Gastroesophageal sphincter (tissue), 4 donors: ENCODE measurements at regions not wholly inside any gene's neighbourhood (a gene's known extent, or its start where the extent isn't known, plus 50 kb on each side); places are given as distances from the start of the nearest gene placed in this dataset.

ENCODE experiments used
- ATAC-seq: fragments of 150-250 bp; one replicate; pipeline ENCODE4 v1.9.1; 2016; ENCODE audit warnings: mild to moderate bottlenecking, moderate library complexity
- H3K27ac ChIP-seq, 4 donors: fragments of 200-600 bp; sonication (generic) in 3 of 4; 1 replicate in 3 of 4; 2 replicates in 1 of 4; pipeline ENCODE4 v1.5.1; 2016 to 2019
- H3K27me3 ChIP-seq: fragments of 200-600 bp; sonication (generic); one replicate; pipeline ENCODE4 v1.5.1; 2019
- H3K36me3 ChIP-seq, 2 donors: fragments of 200-600 bp; sonication (generic); one replicate each; pipeline ENCODE4 v1.5.1; 2019; ENCODE audit warnings: control low read depth in 1 of 2
- H3K4me1 ChIP-seq, 3 donors: fragments of 200-600 bp; sonication (generic); 1 replicate in 2 of 3; 2 replicates in 1 of 3; pipeline ENCODE4 v1.5.1; 2016 to 2019; ENCODE audit warnings: control low read depth in 2 of 3
- H3K4me3 ChIP-seq, 2 donors: fragments of 200-600 bp; sonication (generic); one replicate each; pipeline ENCODE4 v1.5.1; 2019; ENCODE audit warnings: mild to moderate bottlenecking in 1 of 2, moderate library complexity in 1 of 2
- H3K9me3 ChIP-seq, 3 donors: fragments of 200-600 bp; sonication (generic); one replicate each; pipeline ENCODE4 v1.5.1; 2017 to 2019; ENCODE audit warnings: control low read depth in 2 of 3
- CTCF ChIP-seq, 4 experiments: fragments of 200-600 bp in 2 of 4; fragments of 450-650 bp in 2 of 4; sonication (generic) in 1 of 4; IDR thresholded peaks; one replicate each; pipeline ENCODE4 v1.5.1; 2017 to 2019; ENCODE audit warnings: antibody characterized with exemption in 4 of 4, mild to moderate bottlenecking in 2 of 4, moderate library complexity in 2 of 4
- EP300 ChIP-seq: sonication (generic); formaldehyde crosslinking; IDR thresholded peaks from one replicate; pipeline ENCODE4 v1.6.1; 2017; ENCODE audit warnings: antibody characterized with exemption, mild to moderate bottlenecking
- POLR2A ChIP-seq, 2 donors: fragments of 450-650 bp; IDR thresholded peaks; one replicate each; pipeline ENCODE4 v1.6.1; 2017; ENCODE audit warnings: antibody characterized with exemption in 2 of 2, mild to moderate bottlenecking in 2 of 2, moderate library complexity in 1 of 2
- POLR2AphosphoS5 ChIP-seq: sonication (generic); formaldehyde crosslinking; IDR thresholded peaks from one replicate; pipeline ENCODE4 v1.6.1; 2017; ENCODE audit warnings: antibody characterized with exemption
- WGBS, 2 donors: methylation state at CpG; one replicate each; pipeline ENCODE4 v1.1.5; 2018; ENCODE audit warnings: low coverage in 1 of 2; 5-methylcytosine and 5-hydroxymethylcytosine counted together

- no peaks in the 10 kb centered on the region for H3K9me3 ChIP-seq
- H3K4me1 ChIP-seq, result no peaks in the 10 kb centered on the region
- H3K36me3 ChIP-seq, result no peaks in the 10 kb centered on the region
- TF ChIP-seq POLR2A (IDR thresholded peaks at IDR 0.05) (no peak), CTCF (IDR thresholded peaks at IDR 0.05) (no peak), EP300 (no peak), POLR2AphosphoS5 (no peak)
- 80 to 100% methylated on average over 1 of the region's 1 CpG for WGBS, 2 donors
- no peaks in the 10 kb centered on the region for H3K27me3 ChIP-seq
- ATAC-seq, result no peak
- no peak overlapping the region for H3K4me3 ChIP-seq
- H3K27ac ChIP-seq, result no peak overlapping the region
Measured at GRCh38 chr9:28653216-28653615, 1079.9 kb upstream of the C9orf72 start.

- Histone ChIP-seq H3K4me3 (no peak overlapping the region), H3K9me3 (no peaks in the 10 kb centered on the region), H3K27ac (no peak overlapping the region), H3K27me3 (no peaks in the 10 kb centered on the region), H3K4me1 (no peaks in the 10 kb centered on the region), H3K36me3 (no peaks in the 10 kb centered on the region)
- 22 to 67% methylated on average over 1 to 2 of the region's 2 CpGs for WGBS, 2 donors
- TF ChIP-seq POLR2AphosphoS5, result no peak
- ATAC-seq, result no peak
Measured at GRCh38 chr9:28656727-28657126, 1083.4 kb upstream of the C9orf72 start.

GRCh38 chr9:28661853-28662252, 1088.6 kb upstream of the C9orf72 start:
- TF ChIP-seq POLR2AphosphoS5 (no peak), POLR2A (IDR thresholded peaks at IDR 0.05) (no peak), EP300 (no peak), CTCF (IDR thresholded peaks at IDR 0.05) (no peak)
- Histone ChIP-seq H3K4me3 (no peak overlapping the region), H3K4me1 (no peaks in the 10 kb centered on the region), H3K27me3 (no peaks in the 10 kb centered on the region), H3K27ac (no peak overlapping the region), H3K36me3 (no peaks in the 10 kb centered on the region), H3K9me3 (no peaks in the 10 kb centered on the region)
- WGBS, 2 donors, result 80 to 93% methylated on average over 2 to 3 of the region's 3 CpGs
- no peak for ATAC-seq

GRCh38 chr9:28662675-28663074, 1089.4 kb upstream of the C9orf72 start:
- Histone ChIP-seq H3K9me3 (no peaks in the 10 kb centered on the region), H3K36me3 (no peaks in the 10 kb centered on the region), H3K27me3 (no peaks in the 10 kb centered on the region), H3K4me3 (no peak overlapping the region), H3K4me1 (no peaks in the 10 kb centered on the region), H3K27ac (no peak overlapping the region)
- TF ChIP-seq POLR2A (IDR thresholded peaks at IDR 0.05) (no peak), CTCF (IDR thresholded peaks at IDR 0.05) (no peak), POLR2AphosphoS5 (no peak), EP300 (no peak)
- no peak for ATAC-seq
- WGBS, 2 donors, result 80 to 100% methylated on average over 2 of the region's 2 CpGs

GRCh38 chr9:28668158-28668557, 1094.9 kb upstream of the C9orf72 start:
- H3K27me3 ChIP-seq, result no peaks in the 10 kb centered on the region
- no peak overlapping the region for H3K4me3 ChIP-seq
- H3K9me3 ChIP-seq, result no peaks in the 10 kb centered on the region
- H3K4me1 ChIP-seq, result no peaks in the 10 kb centered on the region
- no peak for ATAC-seq
- H3K27ac ChIP-seq, result no peak overlapping the region
- TF ChIP-seq POLR2A (IDR thresholded peaks at IDR 0.05) (no peak), POLR2AphosphoS5 (no peak), CTCF (IDR thresholded peaks at IDR 0.05) (no peak), EP300 (no peak)
- H3K36me3 ChIP-seq, result no peaks in the 10 kb centered on the region
- 80 to 90% methylated on average over 2 of the region's 2 CpGs for WGBS, 2 donors

- WGBS, 2 donors, result 53 to 66% methylated on average over 3 of the region's 3 CpGs
- ATAC-seq, result no peak
- no peak for TF ChIP-seq POLR2AphosphoS5
- H3K27ac ChIP-seq, result no peak overlapping the region
- no peaks in the 10 kb centered on the region for H3K36me3 ChIP-seq
- no peaks in the 10 kb centered on the region for H3K9me3 ChIP-seq
- H3K4me3 ChIP-seq, result no peak overlapping the region
- H3K27me3 ChIP-seq, result no peaks in the 10 kb centered on the region
- no peaks in the 10 kb centered on the region for H3K4me1 ChIP-seq
Measured at GRCh38 chr9:28671000-28671399, 1097.7 kb upstream of the C9orf72 start.
